ENCODE measurements at regions not wholly inside any gene's neighbourhood (a gene's known extent, or its start where the extent isn't known, plus 50 kb on each side); places are given as distances from the start of the nearest gene placed in this dataset.
A peak's percentile ranks its signal among the peaks of the same experiment; 100 is the strongest.

DNA sequence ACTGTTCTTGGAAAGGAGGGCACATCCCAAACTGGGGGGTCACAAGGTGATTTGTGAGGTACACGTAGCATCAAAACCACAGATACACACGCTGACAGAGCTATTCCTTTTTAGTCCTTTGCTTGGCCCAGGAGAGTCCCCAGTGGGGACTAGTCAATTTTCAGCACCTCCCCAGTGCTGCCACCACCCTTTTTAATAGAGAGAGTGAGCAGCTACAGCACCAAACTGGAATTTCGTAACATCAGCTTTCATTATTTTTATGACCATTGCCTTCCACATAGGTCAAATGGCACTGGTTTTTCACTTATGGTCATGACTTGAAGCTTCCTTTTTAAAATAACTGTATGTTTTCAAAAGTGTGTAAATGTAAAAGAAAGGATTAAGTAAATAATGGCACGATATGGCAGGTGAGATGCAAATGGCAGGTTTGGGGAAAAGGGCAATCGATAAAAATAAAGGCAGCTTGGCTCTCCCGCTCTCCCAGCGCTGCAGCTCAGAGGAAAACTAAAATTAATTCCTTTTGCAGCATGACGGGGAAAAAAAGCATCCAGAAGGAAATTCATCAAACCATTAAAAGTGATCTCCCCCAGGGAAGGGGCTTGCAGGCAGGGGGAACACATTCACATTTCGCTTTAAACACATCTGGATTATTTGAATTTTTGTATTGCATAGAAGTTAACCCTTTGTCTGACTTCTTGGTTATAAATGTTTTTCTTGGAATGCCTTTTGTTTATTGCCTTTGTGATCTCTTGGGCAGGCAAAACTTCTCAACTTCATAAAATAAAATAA lies 95.2 kb downstream of the ANKRD60 start:
- H3K27me3 ChIP-seq (ENCODE audit: low read depth), result peaks cover 22% of the 10 kb centered on the region
- H3K4me3 ChIP-seq, result no peak overlapping the region
- ATAC-seq, result no peak
- no peaks in the 10 kb centered on the region for H3K36me3 ChIP-seq
- H3K9me3 ChIP-seq, result no peaks in the 10 kb centered on the region
- no peak overlapping the region for H3K27ac ChIP-seq
- intact Hi-C loops (cut with DNase I), result no loop called here
- TF ChIP-seq, protein P1, sequence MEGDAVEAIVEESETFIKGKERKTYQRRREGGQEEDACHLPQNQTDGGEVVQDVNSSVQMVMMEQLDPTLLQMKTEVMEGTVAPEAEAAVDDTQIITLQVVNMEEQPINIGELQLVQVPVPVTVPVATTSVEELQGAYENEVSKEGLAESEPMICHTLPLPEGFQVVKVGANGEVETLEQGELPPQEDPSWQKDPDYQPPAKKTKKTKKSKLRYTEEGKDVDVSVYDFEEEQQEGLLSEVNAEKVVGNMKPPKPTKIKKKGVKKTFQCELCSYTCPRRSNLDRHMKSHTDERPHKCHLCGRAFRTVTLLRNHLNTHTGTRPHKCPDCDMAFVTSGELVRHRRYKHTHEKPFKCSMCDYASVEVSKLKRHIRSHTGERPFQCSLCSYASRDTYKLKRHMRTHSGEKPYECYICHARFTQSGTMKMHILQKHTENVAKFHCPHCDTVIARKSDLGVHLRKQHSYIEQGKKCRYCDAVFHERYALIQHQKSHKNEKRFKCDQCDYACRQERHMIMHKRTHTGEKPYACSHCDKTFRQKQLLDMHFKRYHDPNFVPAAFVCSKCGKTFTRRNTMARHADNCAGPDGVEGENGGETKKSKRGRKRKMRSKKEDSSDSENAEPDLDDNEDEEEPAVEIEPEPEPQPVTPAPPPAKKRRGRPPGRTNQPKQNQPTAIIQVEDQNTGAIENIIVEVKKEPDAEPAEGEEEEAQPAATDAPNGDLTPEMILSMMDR (IDR thresholded peaks at IDR 0.05), result no peak
- H3K4me1 ChIP-seq, result peaks cover 8% of the 10 kb centered on the region
- no peak for DNase-seq

DNA sequence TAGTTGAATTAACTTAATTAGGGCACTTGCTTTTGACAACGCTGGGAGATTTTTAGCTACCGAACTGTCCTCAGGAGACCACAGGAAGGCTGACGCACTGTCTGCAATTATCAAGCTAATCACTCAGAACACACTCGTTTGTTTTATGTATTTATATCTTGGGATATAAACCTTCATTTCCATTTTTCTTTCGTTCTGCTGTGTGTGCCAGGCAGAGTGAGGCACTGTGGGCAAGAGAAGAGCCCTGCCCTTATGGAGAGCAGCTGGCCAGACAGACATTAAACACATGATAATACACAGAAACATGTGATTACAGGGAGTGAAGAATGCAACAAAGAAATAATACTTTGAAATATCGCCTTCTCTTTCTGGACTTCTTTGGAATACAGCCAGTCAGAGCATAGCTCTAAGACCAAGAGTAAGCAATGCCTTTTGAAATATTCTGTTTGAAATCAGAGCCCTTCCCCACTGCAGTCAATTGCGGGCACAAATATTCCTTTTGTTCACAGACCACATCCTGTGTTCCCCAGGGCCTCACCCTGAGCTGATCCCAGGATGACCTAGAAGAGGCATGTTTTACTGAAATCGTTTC lies 96.8 kb downstream of the ANKRD60 start:
- no peaks in the 10 kb centered on the region for H3K9me3 ChIP-seq
- peaks cover 7% of the 10 kb centered on the region for H3K27me3 ChIP-seq (ENCODE audit: low read depth)
- H3K36me3 ChIP-seq, result no peaks in the 10 kb centered on the region
- no peak for DNase-seq
- intact Hi-C loops (cut with DNase I), result no loop called here
- ATAC-seq, result peak in 1 of 2 donors; percentile 48
- TF ChIP-seq, protein P1 (IDR thresholded peaks at IDR 0.05), result no peak
- H3K27ac ChIP-seq, result peak overlapping the region; percentile 49
- no peak overlapping the region for H3K4me3 ChIP-seq
- peaks cover 8% of the 10 kb centered on the region for H3K4me1 ChIP-seq

DNA sequence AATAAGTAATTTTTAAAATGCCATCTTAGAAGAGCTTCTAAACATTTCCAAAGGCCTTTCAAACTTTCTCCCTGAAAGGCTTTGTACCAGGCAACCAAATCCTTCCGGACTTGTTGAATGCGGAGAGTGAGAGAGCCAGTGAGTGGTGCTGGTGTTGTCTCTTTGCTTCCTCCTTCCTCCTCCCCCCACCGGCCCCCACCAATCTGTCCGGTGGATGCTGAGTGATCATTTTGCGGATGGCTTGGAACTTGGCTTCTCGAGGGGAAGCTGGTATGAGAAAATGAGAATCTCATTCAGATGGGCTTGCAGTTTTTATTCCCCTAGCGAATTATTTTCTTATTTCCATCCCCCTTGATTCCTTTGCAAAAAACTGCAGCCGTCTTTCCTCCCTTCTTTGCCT lies 97.3 kb downstream of the ANKRD60 start:
- H3K4me1 ChIP-seq, result peaks cover 8% of the 10 kb centered on the region
- TF ChIP-seq, protein P1 (IDR thresholded peaks at IDR 0.05), result no peak
- H3K4me3 ChIP-seq, result no peak overlapping the region
- no peaks in the 10 kb centered on the region for H3K36me3 ChIP-seq
- H3K27me3 ChIP-seq (ENCODE audit: low read depth), result peaks cover 5% of the 10 kb centered on the region
- H3K9me3 ChIP-seq, result no peaks in the 10 kb centered on the region
- intact Hi-C loops (cut with DNase I), result no loop called here
- no peak for DNase-seq
- ATAC-seq, result peak in 1 of 2 donors; percentile 45
- H3K27ac ChIP-seq, result peak overlapping the region; percentile 49

DNA sequence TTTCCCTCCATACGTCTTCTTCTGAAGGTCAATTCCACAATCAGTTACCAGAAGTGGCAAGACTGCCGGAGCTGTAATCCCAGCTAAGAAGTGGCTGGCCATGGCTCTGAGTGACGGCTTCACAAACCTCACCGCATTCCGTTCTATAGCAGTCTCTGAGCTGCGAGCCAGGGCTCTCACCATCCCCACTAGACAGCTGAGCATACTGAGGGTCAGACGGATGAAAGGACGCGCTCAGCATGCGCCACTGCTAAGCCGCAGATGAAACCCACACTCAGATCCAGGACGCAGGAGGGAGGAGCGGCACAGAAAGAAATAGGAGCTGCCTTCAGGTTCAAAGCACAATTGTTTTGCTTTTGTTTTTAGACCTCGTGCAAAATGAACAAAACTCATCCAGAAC lies 97.9 kb downstream of the ANKRD60 start:
- Histone ChIP-seq H3K4me3 (no peak overlapping the region), H3K27ac (peak overlapping the region; percentile 49), H3K36me3 (no peaks in the 10 kb centered on the region), H3K27me3 (ENCODE audit: low read depth) (peaks cover 5% of the 10 kb centered on the region), H3K4me1 (peaks cover 8% of the 10 kb centered on the region), H3K9me3 (no peaks in the 10 kb centered on the region)
- ATAC-seq, result no peak
- intact Hi-C loops (cut with DNase I), result no loop called here
- TF ChIP-seq, protein P1 (IDR thresholded peaks at IDR 0.05), result no peak
- DNase-seq, result no peak

DNA sequence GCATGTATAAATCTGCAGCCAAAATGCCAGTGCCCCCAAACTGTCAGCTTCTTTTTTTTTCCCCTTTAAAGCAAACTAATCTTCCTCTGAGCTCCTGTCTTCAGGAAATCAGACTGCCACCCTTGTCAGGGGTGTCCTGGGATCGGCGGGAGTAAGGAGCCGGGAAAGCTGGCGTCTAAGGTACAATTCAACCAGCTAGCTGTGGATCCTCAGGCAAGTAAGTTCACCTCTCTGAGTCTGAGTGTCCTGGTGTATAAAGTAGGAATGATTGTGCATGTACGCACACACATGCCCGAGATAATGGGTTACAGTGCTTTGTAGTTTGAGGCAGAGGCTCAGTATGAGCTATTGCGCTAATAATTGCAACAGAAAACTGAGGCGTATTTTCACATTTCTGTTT lies 98.3 kb downstream of the ANKRD60 start:
- Histone ChIP-seq H3K4me1 (peaks cover 8% of the 10 kb centered on the region), H3K4me3 (no peak overlapping the region), H3K27ac (no peak overlapping the region), H3K27me3 (ENCODE audit: low read depth) (peaks cover 3% of the 10 kb centered on the region), H3K36me3 (no peaks in the 10 kb centered on the region), H3K9me3 (no peaks in the 10 kb centered on the region)
- ATAC-seq, result no peak
- no peak for DNase-seq
- intact Hi-C loops (cut with DNase I), result no loop called here
- TF ChIP-seq, protein P1 (IDR thresholded peaks at IDR 0.05), result no peak
